Pancreas (tissue), 10 donors: ENCODE measurements at regions not wholly inside any gene's neighbourhood (a gene's known extent, or its start where the extent isn't known, plus 50 kb on each side); places are given as distances from the start of the nearest gene placed in this dataset.

Source experiments
- ATAC-seq, 4 donors: fragments of 200-7000 bp; cut with Tn5 transposase; one replicate each; pipeline versions ENCODE4 v1.8.0 to v1.9.1; 2020; ENCODE audit warnings: mild to moderate bottlenecking in 4 of 4, moderate library complexity in 4 of 4
- DNase-seq, 6 donors: peaks; one replicate each; pipeline ENCODE4 v3.0.0-alpha.2; 2020
- FAIRE-seq: peaks from 2 replicates; lab custom pipeline; 2012; peaks lifted over from hg19 to GRCh38; lab: Jason Lieb, UNC
- H3K27ac ChIP-seq, 4 donors: fragments of 200-600 bp; sonication (generic); 1 replicate in 3 of 4; 2 replicates in 1 of 4; pipeline versions ENCODE4 v1.5.0 to v1.8.0; 2020
- H3K27me3 ChIP-seq, 4 donors: fragments of 200-600 bp; one replicate each; pipeline ENCODE4 v1.8.0; 2021
- H3K36me3 ChIP-seq, 3 donors: fragments of 200-600 bp; sonication (generic) in 1 of 3; one replicate each; pipeline versions ENCODE4 v1.5.0 to v1.8.0; 2020 to 2021
- H3K4me1 ChIP-seq, 3 donors: fragments of 200-600 bp; one replicate each; pipeline ENCODE4 v1.8.0; 2021
- H3K4me3 ChIP-seq, 4 donors: fragments of 200-600 bp; sonication (generic) in 2 of 4; one replicate each; pipeline versions ENCODE4 v1.5.0 to v1.8.0; 2020 to 2021
- H3K9me3 ChIP-seq, 4 donors: fragments of 200-600 bp; one replicate each; pipeline ENCODE4 v1.8.0; 2021
- CTCF ChIP-seq, 4 donors: fragments of 200-600 bp; sonication (generic) in 3 of 4; IDR thresholded peaks; one replicate each; pipeline versions ENCODE4 v1.5.0 to v1.8.0; 2021; ENCODE audit warnings: antibody characterized with exemption in 4 of 4
- WGBS, 2 donors: extraction: QIAGEN DNeasy Blood & Tissue Kit; methylation state at CpG; one replicate each; pipeline ENCODE4 v1.1.7; 2013; 5-methylcytosine and 5-hydroxymethylcytosine counted together
- intact Hi-C, 3 donors: fragments of 100-400 bp; cut with DNase I; formaldehyde crosslinking; loops; one replicate each; pipeline versions ENCODE4 v1.11.1 to v1.14.2; 2022
- donor health status: healthy with polysubstance abuse.
- donor health status: DM: no; HTN: no; CAD: no; lungs with moderate emphysema.
- donor health status: DM: no; HTN: no; CAD: no.
- donor health status: control.
- donor health status: control.
- donor health status: Bipolar disorder and iron deficiency.
- donor health status: DM: yes; HTN: yes; CAD: no.
- donor health status: DM: no; HTN: no; CAD: no.
- donor health status: DM: no; HTN: no; CAD: no.
- donor health status: DM: yes; HTN: yes; CAD: no.

- no peak for TF ChIP-seq CTCF (IDR thresholded peaks at IDR 0.05)
- H3K9me3 ChIP-seq: no peaks in the 10 kb centered on the region
- no peaks in the 10 kb centered on the region for H3K27me3 ChIP-seq
- H3K4me1 ChIP-seq: no peaks in the 10 kb centered on the region
- no peak overlapping the region for H3K27ac ChIP-seq
- FAIRE-seq: no peak
- no peak for DNase-seq
- intact Hi-C loops: no loop called here
- 79 to 84% methylated on average over 11 of the region's 11 CpGs for WGBS, 2 donors
- no peak overlapping the region for H3K4me3 ChIP-seq
- ATAC-seq: no peak
- H3K36me3 ChIP-seq: no peaks in the 10 kb centered on the region
These were observed 297.1 kb downstream of the SATB1 start for GRCh38 chr3:18127859-18128681.

- FAIRE-seq: no peak
- H3K9me3 ChIP-seq: no peaks in the 10 kb centered on the region
- no peak for TF ChIP-seq CTCF (IDR thresholded peaks at IDR 0.05)
- no peaks in the 10 kb centered on the region for H3K4me1 ChIP-seq
- ATAC-seq: no peak
- no peak overlapping the region for H3K27ac ChIP-seq
- intact Hi-C loops: no loop called here
- no peak for DNase-seq
- 64 to 74% methylated on average over 3 of the region's 3 CpGs for WGBS, 2 donors
- H3K27me3 ChIP-seq: no peaks in the 10 kb centered on the region
- no peaks in the 10 kb centered on the region for H3K36me3 ChIP-seq
- no peak overlapping the region for H3K4me3 ChIP-seq
These were observed 297.8 kb downstream of the SATB1 start for GRCh38 chr3:18127174-18127858.

- DNase-seq: no peak
- TF ChIP-seq CTCF (IDR thresholded peaks at IDR 0.05): no peak
- no peaks in the 10 kb centered on the region for H3K27me3 ChIP-seq
- no peak for ATAC-seq
- intact Hi-C loops: no loop called here
- no peaks in the 10 kb centered on the region for H3K36me3 ChIP-seq
- H3K9me3 ChIP-seq: no peaks in the 10 kb centered on the region
- 76 to 81% methylated on average over 5 of the region's 5 CpGs for WGBS, 2 donors
- FAIRE-seq: no peak
- no peak overlapping the region for H3K27ac ChIP-seq
- H3K4me1 ChIP-seq: no peaks in the 10 kb centered on the region
- H3K4me3 ChIP-seq: no peak overlapping the region
These were observed 298.4 kb downstream of the SATB1 start for GRCh38 chr3:18126772-18127171.

- TF ChIP-seq CTCF (IDR thresholded peaks at IDR 0.05): no peak
- no peaks in the 10 kb centered on the region for H3K27me3 ChIP-seq
- 83 to 93% methylated on average over 5 of the region's 5 CpGs for WGBS, 2 donors
- no peaks in the 10 kb centered on the region for H3K4me1 ChIP-seq
- FAIRE-seq (no peak), ATAC-seq (no peak), DNase-seq (no peak)
- H3K9me3 ChIP-seq: no peaks in the 10 kb centered on the region
- H3K36me3 ChIP-seq: no peaks in the 10 kb centered on the region
- H3K4me3 ChIP-seq: no peak overlapping the region
- no peak overlapping the region for H3K27ac ChIP-seq
- intact Hi-C loops: no loop called here
These were observed 300.6 kb downstream of the SATB1 start for GRCh38 chr3:18124501-18124900.

GRCh38 chr3:18122264-18122663 lies 302.9 kb downstream of the SATB1 start:
- WGBS, 2 donors: 62 to 77% methylated on average over 2 of the region's 2 CpGs
- ATAC-seq (no peak), FAIRE-seq (no peak), DNase-seq (no peak)
- H3K36me3 ChIP-seq: no peaks in the 10 kb centered on the region
- no peak overlapping the region for H3K4me3 ChIP-seq
- intact Hi-C loops: no loop called here
- H3K27ac ChIP-seq: no peak overlapping the region
- H3K27me3 ChIP-seq: no peaks in the 10 kb centered on the region
- TF ChIP-seq CTCF (IDR thresholded peaks at IDR 0.05): no peak
- no peaks in the 10 kb centered on the region for H3K9me3 ChIP-seq
- no peaks in the 10 kb centered on the region for H3K4me1 ChIP-seq
